HepG2 (cell line): ENCODE measurements at regions not wholly inside any gene's neighbourhood (a gene's known extent, or its start where the extent isn't known, plus 50 kb on each side); places are given as distances from the start of the nearest gene placed in this dataset.

Source experiments
- AHDC1 ChIP-seq: sonication (generic); formaldehyde crosslinking; IDR thresholded peaks from 2 replicates; pipeline ENCODE4 v1.5.1; 2020; ENCODE audit warnings: mild to moderate bottlenecking, missing genetic modification reagents, borderline replicate concordance
- MLX ChIP-seq: IDR thresholded peaks from 2 replicates; pipeline ENCODE4 v1.6.1; 2016
- POGZ ChIP-seq: sonication (generic); formaldehyde crosslinking; IDR thresholded peaks from 2 replicates; pipeline ENCODE4 v1.4.0; 2020; ENCODE audit warnings: mild to moderate bottlenecking, missing genetic modification reagents
- RNF219 ChIP-seq: sonication (generic); formaldehyde crosslinking; IDR thresholded peaks from 2 replicates; pipeline ENCODE4 v1.5.0; 2020; ENCODE audit warnings: mild to moderate bottlenecking, missing genetic modification reagents
- ZFP36L2 ChIP-seq: sonication (generic); formaldehyde crosslinking; IDR thresholded peaks from 2 replicates; pipeline ENCODE4 v1.4.0; 2020; ENCODE audit warnings: missing genetic modification reagents

- TF ChIP-seq AHDC1 (CRISPR knock-in tag) (no peak), RNF219 (CRISPR knock-in tag) (no peak), MLX (CRISPR knock-in tag) (no peak), POGZ (CRISPR knock-in tag) (no peak), ZFP36L2 (CRISPR knock-in tag) (no peak)
Measured at GRCh38 chrX:25561190-25561589, 545.4 kb upstream of the ARX start (continued).
